GM12892 (cell line): ENCODE measurements at regions not wholly inside any gene's neighbourhood (a gene's known extent, or its start where the extent isn't known, plus 50 kb on each side); places are given as distances from the start of the nearest gene placed in this dataset.

Experiments
- POLR2A ChIP-seq: IDR thresholded peaks from 2 replicates; pipeline ENCODE4 v1.6.1; 2011; ENCODE audit warnings: low read depth, low read length, control low read depth
- TAF1 ChIP-seq: IDR thresholded peaks from 2 replicates; pipeline ENCODE4 v1.6.1; 2011; ENCODE audit warnings: low read depth, mild to moderate bottlenecking, control low read depth, low read length, borderline replicate concordance

DNA sequence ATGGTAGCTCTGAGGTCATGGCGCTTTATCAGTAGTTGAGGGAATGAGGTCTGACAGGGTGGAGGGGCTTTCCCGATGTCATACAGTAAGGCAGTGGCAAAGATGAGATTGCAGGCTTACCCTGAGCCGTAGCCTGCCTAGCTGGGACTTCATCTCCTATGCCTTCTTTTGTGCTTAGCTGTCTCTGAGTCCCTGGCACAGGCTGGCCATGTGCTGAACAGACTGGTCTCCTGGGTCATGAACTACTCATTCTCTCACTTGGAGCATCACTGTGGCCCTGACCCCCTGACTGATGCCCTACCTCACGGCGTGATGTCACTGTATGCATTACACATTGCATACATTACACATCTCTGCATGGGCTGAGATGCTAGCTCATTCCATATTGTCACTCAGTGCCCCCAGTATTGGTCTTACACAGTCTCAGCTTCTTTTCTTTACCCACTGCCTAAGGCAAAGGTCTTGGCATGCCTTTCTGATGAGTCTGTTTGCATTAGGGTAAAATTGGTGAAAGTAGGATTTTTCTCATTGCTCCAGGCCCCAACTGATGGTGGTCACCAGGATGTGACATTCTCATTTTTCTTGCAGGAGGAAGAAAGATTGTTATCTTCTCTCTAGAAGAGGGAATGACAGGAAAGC, 389.4 kb upstream of the CADM1 start:
- TF ChIP-seq POLR2A (no peak), TAF1 (no peak)
